HepG2 (cell line): ENCODE measurements at regions not wholly inside any gene's neighbourhood (a gene's known extent, or its start where the extent isn't known, plus 50 kb on each side); places are given as distances from the start of the nearest gene placed in this dataset.
A peak's percentile ranks its signal among the peaks of the same experiment; 100 is the strongest.

ENCODE experiments used
- ATAC-seq: fragments of 200-7000 bp; cut with Tn5 transposase; 3 replicates; pipeline ENCODE4 v1.9.1; 2020; ENCODE audit warnings: mild to moderate bottlenecking, moderate library complexity
- BruUV-seq: library from RNA; stranded (reverse); fragments of 400-500 nt; replicated peaks from 2 replicates; lab custom pipeline; 2021; lab: Mats Ljungman, UMichigan
- CTCF ChIA-PET: fragments of 300-600 bp; formaldehyde crosslinking; extraction: SDS; loops from one replicate; lab custom pipeline; 2021; ENCODE audit warnings: low total read pairs, inconsistent platforms, low intra/inter-chr PET ratio; lab: Yijun Ruan, JAX
- POLR2A ChIA-PET: fragments of 350-600 bp; sonication (Branson Sonifier 250); formaldehyde crosslinking; loops from one replicate; lab custom pipeline; 2020; ENCODE audit warnings: antibody characterized with exemption, inconsistent platforms; lab: Yijun Ruan, JAX
- DNase-seq: peaks from one replicate; pipeline ENCODE4 v3.0.0-alpha.2; 2015; ENCODE audit warnings: low spot score
- FAIRE-seq: peaks from 3 replicates; lab custom pipeline; 2011; peaks lifted over from hg19 to GRCh38; lab: Jason Lieb, UNC
- H2AFZ ChIP-seq: one replicate; pipeline ENCODE4 v1.6.1; 2011; ENCODE audit warnings: low read length, inconsistent platforms
- H3K27ac ChIP-seq: fragments of 300-600 bp; 3 replicates; pipeline ENCODE4 v1.8.0; 2011; ENCODE audit warnings: mixed run types, mild to moderate bottlenecking, mixed read lengths, low read length, inconsistent platforms; ENCODE audit not compliant: insufficient read depth; ENCODE audit errors: extremely low read length
- H3K27me3 ChIP-seq, 2 experiments: fragments of 200-600 bp in 1 of 2; 2 replicates in 1 of 2; 3 replicates in 1 of 2; pipeline versions ENCODE4 v1.6.0 to v1.8.0; 2011; ENCODE audit warnings: low read length in 2 of 2, mild to moderate bottlenecking in 2 of 2, moderate library complexity in 2 of 2, inconsistent platforms in 1 of 2; ENCODE audit not compliant: insufficient read depth in 2 of 2, control insufficient read depth in 1 of 2
- H3K36me3 ChIP-seq, 2 experiments: fragments of 200-600 bp in 1 of 2; replicated peaks in 1 of 2; 2 replicates in 1 of 2; 3 replicates in 1 of 2; pipeline versions ENCODE4 v1.5.1 to v1.8.0; 2011; ENCODE audit warnings: low read length in 2 of 2, inconsistent platforms in 1 of 2; ENCODE audit not compliant: insufficient read depth in 2 of 2, control insufficient read depth in 1 of 2
- H3K4me1 ChIP-seq: 2 replicates; pipeline ENCODE4 v1.5.1; 2012; ENCODE audit warnings: low read length, inconsistent platforms; ENCODE audit not compliant: insufficient read depth
- H3K4me2 ChIP-seq: 2 replicates; pipeline ENCODE4 v1.6.0; 2011; ENCODE audit warnings: low read depth, low read length, inconsistent platforms
- H3K4me3 ChIP-seq, 3 experiments: fragments of 200-600 bp in 1 of 3; sonication (generic), shearing (Covaris generic) in 1 of 3; replicated peaks in 1 of 3; 2 replicates each; pipeline ENCODE4 v1.5.1; 2011 to 2016; ENCODE audit warnings: low read length in 3 of 3, inconsistent platforms in 2 of 3, low read depth in 2 of 3, mild to moderate bottlenecking in 2 of 3, control low read depth in 1 of 3, mixed read lengths in 1 of 3; ENCODE audit not compliant: insufficient read depth in 1 of 3
- H3K79me2 ChIP-seq: one replicate; pipeline ENCODE4 v1.6.1; 2011; ENCODE audit warnings: low read length, inconsistent platforms; ENCODE audit not compliant: insufficient read depth
- H3K9ac ChIP-seq: 2 replicates; pipeline ENCODE4 v1.6.0; 2011; ENCODE audit warnings: mild to moderate bottlenecking, low read depth, low read length, inconsistent platforms; ENCODE audit not compliant: insufficient read depth
- H3K9me3 ChIP-seq: 2 replicates; pipeline ENCODE4 v1.5.1; 2012; ENCODE audit warnings: mild to moderate bottlenecking, low read length
- H4K20me1 ChIP-seq: 2 replicates; pipeline ENCODE4 v1.6.0; 2011; ENCODE audit warnings: inconsistent platforms, mild to moderate bottlenecking, low read length, moderate library complexity; ENCODE audit not compliant: insufficient read depth
- JUN ChIP-seq: sonication (generic); formaldehyde crosslinking; IDR thresholded peaks from 2 replicates; pipeline ENCODE4 v1.4.0; 2020; ENCODE audit warnings: mild to moderate bottlenecking, missing genetic modification reagents
- PCBP1 ChIP-seq: fragments of 200-400 bp; formaldehyde crosslinking; IDR thresholded peaks from 2 replicates; pipeline ENCODE4 v1.6.1; 2017; ENCODE audit warnings: mild to moderate bottlenecking, low read depth, low read length, borderline replicate concordance
- SMC3 ChIP-seq: IDR thresholded peaks from 2 replicates; pipeline ENCODE4 v1.6.1; 2011; ENCODE audit warnings: low read length, improper control_type of control experiment
- SOX5 ChIP-seq: IDR thresholded peaks from 2 replicates; pipeline ENCODE4 v1.6.1; 2016; ENCODE audit warnings: borderline replicate concordance
- ZNF260 ChIP-seq: sonication (generic); formaldehyde crosslinking; IDR thresholded peaks from 2 replicates; pipeline ENCODE4 v1.4.0; 2020; ENCODE audit warnings: missing genetic modification reagents, low read depth, mild to moderate bottlenecking, borderline replicate concordance
- ZNF496 ChIP-seq: sonication (generic); formaldehyde crosslinking; IDR thresholded peaks from 2 replicates; pipeline ENCODE4 v1.8.1; 2023; ENCODE audit warnings: mild to moderate bottlenecking, moderate library complexity, missing genetic modification reagents; ENCODE audit not compliant: insufficient replicate concordance
- ZNF605 ChIP-seq: sonication (generic); formaldehyde crosslinking; IDR thresholded peaks from 2 replicates; pipeline ENCODE4 v1.8.0; 2022; ENCODE audit warnings: mild to moderate bottlenecking, missing genetic modification reagents
- WGBS: methylation state at CpG from one replicate; pipeline ENCODE4 v1.1.6; 2017; ENCODE audit warnings: low lambda C conversion rate; 5-methylcytosine and 5-hydroxymethylcytosine counted together
- in situ Hi-C: cut with HindIII; loops from 2 replicates; pipeline ENCODE4 v1.10.0; 2017; ENCODE audit warnings: low pct_unique_long_range_greater_than_20kb; ENCODE audit not compliant: extremely low pct_ligation_motif_present
- intact Hi-C: fragments of 100-400 bp; cut with micrococcal nuclease; formaldehyde crosslinking; loops from one replicate; pipeline ENCODE4 v1.10.0; 2022; ENCODE audit not compliant: unreplicated experiment
- TF ChIP-seq, protein P1 (sequence below): sonication (generic); formaldehyde crosslinking; conservative IDR thresholded peaks from 2 replicates; pipeline ENCODE4 v1.5.0; 2020; ENCODE audit warnings: missing genetic modification reagents
- TF ChIP-seq, protein P2 (sequence below): fragments of 450-650 bp; IDR thresholded peaks from 2 replicates; pipeline ENCODE4 v1.6.1; 2017
- TF ChIP-seq, protein P3 (sequence below): IDR thresholded peaks from 2 replicates; pipeline ENCODE4 v1.6.1; 2016; ENCODE audit warnings: low read depth, control low read depth
- TF ChIP-seq, protein P4 (sequence below): sonication (generic); formaldehyde crosslinking; IDR thresholded peaks from 2 replicates; pipeline ENCODE4 v1.5.0; 2020; ENCODE audit warnings: mild to moderate bottlenecking, missing genetic modification reagents, moderate library complexity
- TF ChIP-seq, protein P5 (sequence below), 2 experiments: sonication (generic) in 1 of 2; formaldehyde crosslinking in 1 of 2; IDR thresholded peaks; 2 replicates each; pipeline versions ENCODE4 v1.5.1 to v1.6.1; 2011 to 2020; ENCODE audit warnings: borderline replicate concordance in 1 of 2, low read depth in 1 of 2, low read length in 1 of 2, mild to moderate bottlenecking in 1 of 2, missing genetic modification reagents in 1 of 2, moderate library complexity in 1 of 2

DNA sequence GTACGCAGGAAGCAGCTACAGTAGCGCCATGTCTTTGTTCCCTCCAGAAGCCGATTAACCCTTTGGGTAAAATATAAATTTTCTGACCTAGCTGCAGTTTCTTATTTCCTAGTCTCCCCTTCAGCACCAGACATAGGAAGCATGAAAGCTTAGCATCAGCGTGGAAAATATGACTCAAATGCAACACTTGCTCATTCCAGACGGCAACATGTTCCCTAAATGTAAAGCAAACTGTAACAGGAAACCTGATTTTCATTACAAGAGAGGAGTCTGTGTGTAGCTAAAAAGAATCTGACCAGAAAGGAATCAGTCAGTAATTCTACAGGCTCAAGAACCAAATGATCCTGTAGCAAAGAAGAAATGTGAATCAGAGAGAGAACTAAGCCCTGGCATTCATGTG lies 219.2 kb downstream of the C7orf25 start (continued):
- TF ChIP-seq, protein P1, sequence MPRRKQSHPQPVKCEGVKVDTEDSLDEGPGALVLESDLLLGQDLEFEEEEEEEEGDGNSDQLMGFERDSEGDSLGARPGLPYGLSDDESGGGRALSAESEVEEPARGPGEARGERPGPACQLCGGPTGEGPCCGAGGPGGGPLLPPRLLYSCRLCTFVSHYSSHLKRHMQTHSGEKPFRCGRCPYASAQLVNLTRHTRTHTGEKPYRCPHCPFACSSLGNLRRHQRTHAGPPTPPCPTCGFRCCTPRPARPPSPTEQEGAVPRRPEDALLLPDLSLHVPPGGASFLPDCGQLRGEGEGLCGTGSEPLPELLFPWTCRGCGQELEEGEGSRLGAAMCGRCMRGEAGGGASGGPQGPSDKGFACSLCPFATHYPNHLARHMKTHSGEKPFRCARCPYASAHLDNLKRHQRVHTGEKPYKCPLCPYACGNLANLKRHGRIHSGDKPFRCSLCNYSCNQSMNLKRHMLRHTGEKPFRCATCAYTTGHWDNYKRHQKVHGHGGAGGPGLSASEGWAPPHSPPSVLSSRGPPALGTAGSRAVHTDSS = no peak
- TF ChIP-seq, all 625 proteins: peak for 0

DNA sequence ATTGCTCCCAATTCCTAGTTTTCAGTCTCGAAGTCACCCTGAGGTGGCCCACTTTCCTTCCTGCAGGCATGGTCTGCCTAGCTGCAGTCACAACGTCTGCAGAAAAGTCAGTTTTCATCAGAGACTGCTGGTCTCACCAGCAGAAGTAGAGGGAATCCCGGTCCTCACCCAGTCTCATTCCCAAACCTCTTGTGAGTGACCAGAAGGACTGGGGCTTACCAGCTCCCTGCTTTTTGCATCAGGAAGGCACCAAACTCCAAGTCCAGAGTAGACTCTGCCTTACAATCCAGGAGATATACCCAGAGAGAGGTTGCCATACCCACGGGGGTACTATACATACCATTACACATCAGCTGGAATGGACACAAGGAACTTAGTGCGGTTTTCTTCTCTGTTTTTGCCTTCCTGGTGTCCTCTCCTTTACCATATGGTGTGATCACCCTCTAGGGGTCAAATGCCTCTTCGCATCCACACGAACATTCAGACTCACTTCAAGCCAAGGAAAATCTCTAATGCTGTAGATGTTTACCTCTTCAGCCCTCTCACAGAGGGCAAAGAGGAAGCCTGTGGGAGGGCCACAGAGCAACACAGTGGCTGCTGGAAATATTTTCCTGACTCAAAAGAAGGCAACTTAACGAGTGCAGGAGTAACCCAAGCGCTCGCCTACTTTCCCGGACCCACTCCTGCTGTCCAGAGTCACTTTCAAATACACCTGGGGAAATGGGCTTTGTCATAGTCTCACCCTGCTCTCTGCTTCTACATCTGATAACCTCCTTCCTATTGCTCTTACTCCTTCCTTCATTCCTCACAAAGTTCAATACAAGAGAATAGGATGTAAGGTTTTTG lies 220.9 kb downstream of the C7orf25 start:
- BruUV-seq = no TSS peak
- in situ Hi-C loops = loop anchor here (10.0 kb wide), 1 partner anchor 746 kb away; no protein-coding TSS in a partner anchor
- H3K4me1 ChIP-seq = no peaks in the 10 kb centered on the region
- ChIA-PET CTCF (interaction anchor here (1.1 to 1.7 kb wide), 2 partner anchors 748 to 751 kb away, joined by 4 read pairs; no protein-coding TSS in a partner anchor), POLR2A (no interaction called here)
- ATAC-seq (peak; percentile 92), FAIRE-seq (peak; percentile 44), DNase-seq (peak; percentile 16)
- intact Hi-C loops = loop anchor here (1.0 to 2.0 kb wide), 2 partner anchors 712 to 748 kb away; no protein-coding TSS in a partner anchor
- H3K79me2 ChIP-seq = no peaks in the 10 kb centered on the region
- H3K9ac ChIP-seq = no peak overlapping the region
- H3K4me2 ChIP-seq = no peak overlapping the region
- H3K9me3 ChIP-seq = no peaks in the 10 kb centered on the region
- H2AFZ ChIP-seq = no peak overlapping the region
- H3K4me3 ChIP-seq = no peak overlapping the region
- 9% methylated on average over 10 of the region's 11 CpGs for WGBS
- H3K36me3 ChIP-seq = no peaks in the 10 kb centered on the region
- H3K27me3 ChIP-seq = no peaks in the 10 kb centered on the region
- no peak overlapping the region for H3K27ac ChIP-seq
- H4K20me1 ChIP-seq = no peaks in the 10 kb centered on the region
- TF ChIP-seq, protein P2, sequence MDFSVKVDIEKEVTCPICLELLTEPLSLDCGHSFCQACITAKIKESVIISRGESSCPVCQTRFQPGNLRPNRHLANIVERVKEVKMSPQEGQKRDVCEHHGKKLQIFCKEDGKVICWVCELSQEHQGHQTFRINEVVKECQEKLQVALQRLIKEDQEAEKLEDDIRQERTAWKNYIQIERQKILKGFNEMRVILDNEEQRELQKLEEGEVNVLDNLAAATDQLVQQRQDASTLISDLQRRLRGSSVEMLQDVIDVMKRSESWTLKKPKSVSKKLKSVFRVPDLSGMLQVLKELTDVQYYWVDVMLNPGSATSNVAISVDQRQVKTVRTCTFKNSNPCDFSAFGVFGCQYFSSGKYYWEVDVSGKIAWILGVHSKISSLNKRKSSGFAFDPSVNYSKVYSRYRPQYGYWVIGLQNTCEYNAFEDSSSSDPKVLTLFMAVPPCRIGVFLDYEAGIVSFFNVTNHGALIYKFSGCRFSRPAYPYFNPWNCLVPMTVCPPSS = no peak
- no peak for TF ChIP-seq SOX5 (CRISPR knock-in tag)
- TF ChIP-seq ZNF260 (CRISPR knock-in tag) = no peak
- no peak for TF ChIP-seq PCBP1
- TF ChIP-seq, protein P3, sequence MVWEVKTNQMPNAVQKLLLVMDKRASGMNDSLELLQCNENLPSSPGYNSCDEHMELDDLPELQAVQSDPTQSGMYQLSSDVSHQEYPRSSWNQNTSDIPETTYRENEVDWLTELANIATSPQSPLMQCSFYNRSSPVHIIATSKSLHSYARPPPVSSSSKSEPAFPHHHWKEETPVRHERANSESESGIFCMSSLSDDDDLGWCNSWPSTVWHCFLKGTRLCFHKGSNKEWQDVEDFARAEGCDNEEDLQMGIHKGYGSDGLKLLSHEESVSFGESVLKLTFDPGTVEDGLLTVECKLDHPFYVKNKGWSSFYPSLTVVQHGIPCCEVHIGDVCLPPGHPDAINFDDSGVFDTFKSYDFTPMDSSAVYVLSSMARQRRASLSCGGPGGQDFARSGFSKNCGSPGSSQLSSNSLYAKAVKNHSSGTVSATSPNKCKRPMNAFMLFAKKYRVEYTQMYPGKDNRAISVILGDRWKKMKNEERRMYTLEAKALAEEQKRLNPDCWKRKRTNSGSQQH = no peak
- TF ChIP-seq, protein P4, sequence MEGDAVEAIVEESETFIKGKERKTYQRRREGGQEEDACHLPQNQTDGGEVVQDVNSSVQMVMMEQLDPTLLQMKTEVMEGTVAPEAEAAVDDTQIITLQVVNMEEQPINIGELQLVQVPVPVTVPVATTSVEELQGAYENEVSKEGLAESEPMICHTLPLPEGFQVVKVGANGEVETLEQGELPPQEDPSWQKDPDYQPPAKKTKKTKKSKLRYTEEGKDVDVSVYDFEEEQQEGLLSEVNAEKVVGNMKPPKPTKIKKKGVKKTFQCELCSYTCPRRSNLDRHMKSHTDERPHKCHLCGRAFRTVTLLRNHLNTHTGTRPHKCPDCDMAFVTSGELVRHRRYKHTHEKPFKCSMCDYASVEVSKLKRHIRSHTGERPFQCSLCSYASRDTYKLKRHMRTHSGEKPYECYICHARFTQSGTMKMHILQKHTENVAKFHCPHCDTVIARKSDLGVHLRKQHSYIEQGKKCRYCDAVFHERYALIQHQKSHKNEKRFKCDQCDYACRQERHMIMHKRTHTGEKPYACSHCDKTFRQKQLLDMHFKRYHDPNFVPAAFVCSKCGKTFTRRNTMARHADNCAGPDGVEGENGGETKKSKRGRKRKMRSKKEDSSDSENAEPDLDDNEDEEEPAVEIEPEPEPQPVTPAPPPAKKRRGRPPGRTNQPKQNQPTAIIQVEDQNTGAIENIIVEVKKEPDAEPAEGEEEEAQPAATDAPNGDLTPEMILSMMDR (CRISPR knock-in tag) = peak; percentile 65
- no peak for TF ChIP-seq JUN
- TF ChIP-seq ZNF496 (CRISPR knock-in tag) = no peak
- TF ChIP-seq, protein P5, sequence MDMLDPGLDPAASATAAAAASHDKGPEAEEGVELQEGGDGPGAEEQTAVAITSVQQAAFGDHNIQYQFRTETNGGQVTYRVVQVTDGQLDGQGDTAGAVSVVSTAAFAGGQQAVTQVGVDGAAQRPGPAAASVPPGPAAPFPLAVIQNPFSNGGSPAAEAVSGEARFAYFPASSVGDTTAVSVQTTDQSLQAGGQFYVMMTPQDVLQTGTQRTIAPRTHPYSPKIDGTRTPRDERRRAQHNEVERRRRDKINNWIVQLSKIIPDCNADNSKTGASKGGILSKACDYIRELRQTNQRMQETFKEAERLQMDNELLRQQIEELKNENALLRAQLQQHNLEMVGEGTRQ (IDR thresholded peaks at IDR 0.05; ENCODE audit: low read depth, low read length) = no peak
- TF ChIP-seq, protein P5 (CRISPR knock-in tag; IDR thresholded peaks at IDR 0.05; ENCODE audit: borderline replicate concordance) = no peak
- peak; percentile 22; the same call in 1 of the 2 replicates for TF ChIP-seq SMC3
- no peak for TF ChIP-seq ZNF605
